HEK293T (cell line): ENCODE measurements at regions not wholly inside any gene's neighbourhood (a gene's known extent, or its start where the extent isn't known, plus 50 kb on each side); places are given as distances from the start of the nearest gene placed in this dataset.

Source experiments
- CTBP1 ChIP-seq: fragments of 450-650 bp; IDR thresholded peaks from 2 replicates; pipeline ENCODE4 v1.6.1; 2016; ENCODE audit warnings: borderline replicate concordance
- ELF4 ChIP-seq: fragments of 450-650 bp; IDR thresholded peaks from 2 replicates; pipeline ENCODE4 v1.6.1; 2017; ENCODE audit warnings: antibody characterized with exemption
- FOXA1 ChIP-seq: fragments of 450-650 bp; IDR thresholded peaks from 2 replicates; pipeline ENCODE4 v1.6.1; 2016; ENCODE audit warnings: mild to moderate bottlenecking
- FOXK2 ChIP-seq: fragments of 450-650 bp; IDR thresholded peaks from 2 replicates; pipeline ENCODE4 v1.6.1; 2016; ENCODE audit warnings: mild to moderate bottlenecking
- FOXM1 ChIP-seq: fragments of 450-650 bp; IDR thresholded peaks from 2 replicates; pipeline ENCODE4 v1.6.1; 2017; ENCODE audit warnings: mild to moderate bottlenecking, borderline replicate concordance
- HDGF ChIP-seq: fragments of 450-650 bp; IDR thresholded peaks from 2 replicates; pipeline ENCODE4 v1.6.1; 2017; ENCODE audit warnings: antibody characterized with exemption, borderline replicate concordance
- LEF1 ChIP-seq: fragments of 450-650 bp; IDR thresholded peaks from 2 replicates; pipeline ENCODE4 v1.6.1; 2017; ENCODE audit warnings: mild to moderate bottlenecking, borderline replicate concordance
- NFRKB ChIP-seq: fragments of 450-650 bp; IDR thresholded peaks from 2 replicates; pipeline ENCODE4 v1.6.1; 2016; ENCODE audit warnings: mild to moderate bottlenecking, moderate library complexity
- SP1 ChIP-seq: fragments of 450-650 bp; IDR thresholded peaks from 2 replicates; pipeline ENCODE4 v1.6.1; 2017
- SUZ12 ChIP-seq: fragments of 450-650 bp; IDR thresholded peaks from 2 replicates; pipeline ENCODE4 v1.6.1; 2016; ENCODE audit warnings: mild to moderate bottlenecking
- TARDBP ChIP-seq: fragments of 450-650 bp; IDR thresholded peaks from 2 replicates; pipeline ENCODE4 v1.6.1; 2016
- TF ChIP-seq, protein P1 (sequence below): fragments of 450-650 bp; IDR thresholded peaks from 2 replicates; pipeline ENCODE4 v1.6.1; 2016

DNA sequence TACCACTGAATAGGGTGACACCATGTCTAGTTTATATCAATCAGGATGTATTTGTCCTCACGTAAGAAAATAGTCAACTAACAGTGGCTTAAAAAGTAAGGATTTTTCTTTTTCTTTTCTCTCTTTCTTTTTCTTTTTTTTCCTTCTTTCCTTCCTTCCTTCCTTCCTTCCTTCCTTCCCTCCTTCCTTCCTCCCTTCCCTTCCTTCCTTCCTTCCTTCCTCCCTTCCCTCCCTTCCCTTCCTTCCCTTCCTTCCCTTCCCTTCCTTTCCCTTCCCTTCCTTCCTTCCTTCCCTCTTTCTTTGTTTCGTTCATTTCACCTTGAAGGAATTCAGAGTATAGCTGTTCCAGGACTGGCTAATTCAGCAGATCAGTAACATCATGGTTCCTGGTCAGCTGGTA lies 83.2 kb downstream of the SOX4 start:
- no peak for TF ChIP-seq TARDBP
- TF ChIP-seq FOXK2: no peak
- no peak for TF ChIP-seq NFRKB
- no peak for TF ChIP-seq LEF1
- no peak for TF ChIP-seq ELF4
- TF ChIP-seq SP1: no peak
- TF ChIP-seq CTBP1: no peak
- TF ChIP-seq FOXA1: no peak
- TF ChIP-seq FOXM1: no peak
- TF ChIP-seq, protein P1, sequence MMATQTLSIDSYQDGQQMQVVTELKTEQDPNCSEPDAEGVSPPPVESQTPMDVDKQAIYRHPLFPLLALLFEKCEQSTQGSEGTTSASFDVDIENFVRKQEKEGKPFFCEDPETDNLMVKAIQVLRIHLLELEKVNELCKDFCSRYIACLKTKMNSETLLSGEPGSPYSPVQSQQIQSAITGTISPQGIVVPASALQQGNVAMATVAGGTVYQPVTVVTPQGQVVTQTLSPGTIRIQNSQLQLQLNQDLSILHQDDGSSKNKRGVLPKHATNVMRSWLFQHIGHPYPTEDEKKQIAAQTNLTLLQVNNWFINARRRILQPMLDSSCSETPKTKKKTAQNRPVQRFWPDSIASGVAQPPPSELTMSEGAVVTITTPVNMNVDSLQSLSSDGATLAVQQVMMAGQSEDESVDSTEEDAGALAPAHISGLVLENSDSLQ: no peak
- no peak for TF ChIP-seq HDGF
- TF ChIP-seq SUZ12: no peak
